GM20000 (cell line): ENCODE measurements at regions not wholly inside any gene's neighbourhood (a gene's known extent, or its start where the extent isn't known, plus 50 kb on each side); places are given as distances from the start of the nearest gene placed in this dataset.

ENCODE experiments used
- DNase-seq: peaks from one replicate; pipeline ENCODE4 v3.0.0; 2012; ENCODE audit warnings: low spot score
- TF ChIP-seq, protein P1 (sequence below): IDR thresholded peaks from 2 replicates; pipeline ENCODE4 v1.5.1; 2012; ENCODE audit warnings: mild to moderate bottlenecking, control low read depth; ENCODE audit errors: extremely low read depth, missing control alignments

DNA sequence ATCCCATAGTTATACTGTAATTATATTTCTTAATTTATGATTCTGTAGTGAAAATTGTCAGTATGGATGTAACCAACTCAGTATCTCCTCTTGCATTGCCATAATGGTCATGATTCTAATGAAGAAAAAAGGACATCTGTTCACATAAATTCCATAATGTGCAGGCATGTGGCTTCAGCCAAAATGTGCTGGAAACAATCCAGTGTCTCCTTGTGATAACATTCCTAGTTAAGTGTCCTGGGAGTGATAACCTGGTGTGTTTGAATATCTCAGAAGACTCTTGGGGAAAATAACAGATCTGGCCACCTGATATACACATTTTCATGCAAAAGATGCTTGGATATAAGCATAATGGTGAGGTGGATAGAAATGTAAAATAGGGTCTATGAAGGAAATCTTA lies 2309.8 kb downstream of the PCDH7 start:
- DNase-seq, result no peak

DNA sequence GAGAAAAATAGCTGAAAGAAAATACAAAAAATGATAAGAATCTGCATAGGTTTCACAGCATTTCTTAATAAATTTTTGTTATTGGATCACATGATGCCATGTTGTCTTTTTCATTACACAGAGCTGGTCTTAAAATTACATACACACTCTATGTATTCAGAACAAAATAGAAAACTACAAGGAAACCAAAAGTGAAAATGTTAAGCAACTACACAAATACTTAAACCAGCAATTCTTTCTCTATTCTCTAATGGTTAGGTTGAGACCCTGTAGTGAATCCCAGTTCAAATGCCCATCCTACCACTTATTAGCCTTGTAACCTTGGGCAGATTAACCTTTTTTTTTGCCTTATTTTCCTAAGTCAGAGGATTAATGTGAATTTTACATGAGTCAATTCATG lies 2311.2 kb downstream of the PCDH7 start:
- TF ChIP-seq, protein P1, sequence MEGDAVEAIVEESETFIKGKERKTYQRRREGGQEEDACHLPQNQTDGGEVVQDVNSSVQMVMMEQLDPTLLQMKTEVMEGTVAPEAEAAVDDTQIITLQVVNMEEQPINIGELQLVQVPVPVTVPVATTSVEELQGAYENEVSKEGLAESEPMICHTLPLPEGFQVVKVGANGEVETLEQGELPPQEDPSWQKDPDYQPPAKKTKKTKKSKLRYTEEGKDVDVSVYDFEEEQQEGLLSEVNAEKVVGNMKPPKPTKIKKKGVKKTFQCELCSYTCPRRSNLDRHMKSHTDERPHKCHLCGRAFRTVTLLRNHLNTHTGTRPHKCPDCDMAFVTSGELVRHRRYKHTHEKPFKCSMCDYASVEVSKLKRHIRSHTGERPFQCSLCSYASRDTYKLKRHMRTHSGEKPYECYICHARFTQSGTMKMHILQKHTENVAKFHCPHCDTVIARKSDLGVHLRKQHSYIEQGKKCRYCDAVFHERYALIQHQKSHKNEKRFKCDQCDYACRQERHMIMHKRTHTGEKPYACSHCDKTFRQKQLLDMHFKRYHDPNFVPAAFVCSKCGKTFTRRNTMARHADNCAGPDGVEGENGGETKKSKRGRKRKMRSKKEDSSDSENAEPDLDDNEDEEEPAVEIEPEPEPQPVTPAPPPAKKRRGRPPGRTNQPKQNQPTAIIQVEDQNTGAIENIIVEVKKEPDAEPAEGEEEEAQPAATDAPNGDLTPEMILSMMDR, result no peak
- no peak for DNase-seq

More for the DNA sequence above, 2309.8 kb downstream of the PCDH7 start:
- TF ChIP-seq, protein P1, result no peak

DNA sequence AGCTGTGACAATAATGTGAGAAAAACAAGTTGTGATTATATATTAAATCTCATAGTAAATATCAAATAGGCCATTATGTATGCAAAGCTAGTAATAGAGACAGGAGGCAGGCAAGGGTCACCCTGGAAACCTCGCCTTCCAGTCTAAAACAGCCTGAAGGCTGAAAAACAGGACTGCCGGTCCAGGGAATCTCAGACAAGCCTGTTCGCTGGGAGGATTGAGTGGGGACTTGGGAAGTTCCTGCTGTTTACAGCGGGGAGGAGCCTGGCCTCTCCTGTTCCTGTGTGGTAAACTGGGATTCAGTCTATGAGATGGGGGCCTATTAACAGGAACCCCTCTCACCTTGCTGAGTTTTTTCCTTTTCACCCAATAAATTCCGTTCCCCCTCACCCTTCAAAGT lies 2317.3 kb downstream of the PCDH7 start:
- no peak for DNase-seq
- TF ChIP-seq, protein P1, result no peak

DNA sequence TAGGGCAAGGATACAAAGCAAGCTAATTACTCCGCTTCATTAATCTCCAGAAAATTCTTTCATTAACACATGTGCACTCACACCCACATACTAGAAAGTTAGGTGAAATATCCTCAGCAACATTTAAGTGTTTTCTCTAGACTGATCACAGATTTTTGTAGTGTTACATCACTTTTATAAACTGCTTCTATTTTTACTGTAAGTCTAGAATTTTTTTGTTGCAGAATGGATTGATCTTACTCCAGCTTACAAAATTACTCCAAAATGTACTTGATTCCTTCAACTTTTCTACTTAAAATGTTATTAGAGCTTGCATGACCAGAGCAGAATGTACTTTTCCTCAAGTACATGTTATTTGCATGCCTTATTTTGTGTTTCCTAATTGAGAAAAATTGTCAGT lies 2325.2 kb downstream of the PCDH7 start:
- TF ChIP-seq, protein P1, result no peak
- DNase-seq, result no peak

DNA sequence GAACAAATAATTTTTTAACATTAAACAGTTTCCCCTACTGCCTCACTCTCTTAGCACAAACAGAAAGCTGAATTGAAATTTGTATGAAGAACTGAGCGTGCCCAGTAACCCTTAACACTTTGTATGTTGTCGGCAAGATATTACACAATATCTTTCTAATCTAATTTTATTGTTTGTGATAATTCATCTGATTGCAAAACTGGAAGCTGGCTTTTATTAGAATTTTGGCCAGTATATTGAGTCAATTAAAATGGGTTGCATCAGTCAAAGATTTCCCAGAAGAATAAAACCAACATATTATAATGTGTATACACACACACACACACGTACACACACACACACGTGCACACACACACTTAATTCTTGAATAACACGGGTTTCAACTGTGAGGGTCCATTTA lies 2332.1 kb downstream of the PCDH7 start:
- DNase-seq, result no peak
- TF ChIP-seq, protein P1, result no peak

DNA sequence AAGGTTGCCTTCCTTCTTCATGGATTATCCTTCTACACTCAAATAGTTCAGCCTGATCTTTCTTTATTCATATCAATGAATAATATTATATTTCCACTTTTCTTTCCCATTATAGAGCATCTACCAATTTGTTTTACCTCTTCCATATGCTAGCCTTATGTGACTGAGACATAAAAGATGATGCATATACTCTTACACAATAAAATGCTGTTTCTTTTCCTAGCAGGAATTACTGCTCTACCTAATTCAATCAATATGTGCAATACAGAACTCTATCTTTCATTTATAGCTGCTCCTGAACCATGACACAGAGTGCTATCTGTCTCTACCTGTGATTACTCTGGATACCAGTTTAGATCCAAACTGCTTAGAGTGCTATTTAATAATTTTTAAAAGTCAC lies 2334.0 kb downstream of the PCDH7 start:
- no peak for DNase-seq
- TF ChIP-seq, protein P1, result no peak

DNA sequence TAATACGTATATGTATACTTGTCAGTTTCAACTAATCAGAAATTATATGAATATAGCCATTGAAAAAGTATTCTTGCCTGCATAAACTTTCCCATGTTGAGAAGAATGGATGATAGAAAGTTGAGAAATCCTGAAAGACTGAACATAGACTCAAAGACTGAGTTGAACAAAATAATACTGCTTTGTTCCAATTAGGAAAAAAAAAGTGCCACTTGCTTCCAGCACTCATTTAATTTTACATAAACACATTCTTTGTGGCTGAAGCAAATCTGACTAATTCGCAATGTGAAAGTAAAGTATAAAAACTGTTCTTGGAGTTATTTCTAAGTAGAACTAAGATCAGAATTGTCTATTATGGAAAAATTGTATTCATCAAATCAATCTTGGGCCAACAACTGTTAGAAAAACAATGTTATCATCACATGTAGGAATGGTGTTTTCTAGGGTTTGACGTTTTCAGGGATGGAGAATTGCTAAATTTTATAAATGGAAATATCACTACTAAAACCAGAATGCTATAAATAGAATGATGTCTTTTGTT lies 2334.6 kb downstream of the PCDH7 start:
- DNase-seq, result no peak
- TF ChIP-seq, protein P1, result no peak
